ENCODE measurements at regions not wholly inside any gene's neighbourhood (a gene's known extent, or its start where the extent isn't known, plus 50 kb on each side); places are given as distances from the start of the nearest gene placed in this dataset.

GRCh38 chr4:79236785-79237184 lies 89.1 kb downstream of the NAA11 start:
- TF ChIP-seq RAD21 (IDR thresholded peaks at IDR 0.05; ENCODE audit: low read depth) (no peak), CREB1 (IDR thresholded peaks at IDR 0.05; ENCODE audit: low read depth) (no peak), EGR1 (IDR thresholded peaks at IDR 0.05) (no peak), FOXM1 (IDR thresholded peaks at IDR 0.05; ENCODE audit: borderline replicate concordance, low read depth) (no peak), REST (IDR thresholded peaks at IDR 0.05; ENCODE audit: low read depth) (no peak)

Measured in Ishikawa (cell line).